T-helper 1 cell (primary cell): ENCODE measurements at regions not wholly inside any gene's neighbourhood (a gene's known extent, or its start where the extent isn't known, plus 50 kb on each side); places are given as distances from the start of the nearest gene placed in this dataset.

Experiments used
- DNase-seq, 5 donors: peaks; one replicate each; pipeline ENCODE4 v3.0.0-alpha.2; 2012 to 2020

DNA sequence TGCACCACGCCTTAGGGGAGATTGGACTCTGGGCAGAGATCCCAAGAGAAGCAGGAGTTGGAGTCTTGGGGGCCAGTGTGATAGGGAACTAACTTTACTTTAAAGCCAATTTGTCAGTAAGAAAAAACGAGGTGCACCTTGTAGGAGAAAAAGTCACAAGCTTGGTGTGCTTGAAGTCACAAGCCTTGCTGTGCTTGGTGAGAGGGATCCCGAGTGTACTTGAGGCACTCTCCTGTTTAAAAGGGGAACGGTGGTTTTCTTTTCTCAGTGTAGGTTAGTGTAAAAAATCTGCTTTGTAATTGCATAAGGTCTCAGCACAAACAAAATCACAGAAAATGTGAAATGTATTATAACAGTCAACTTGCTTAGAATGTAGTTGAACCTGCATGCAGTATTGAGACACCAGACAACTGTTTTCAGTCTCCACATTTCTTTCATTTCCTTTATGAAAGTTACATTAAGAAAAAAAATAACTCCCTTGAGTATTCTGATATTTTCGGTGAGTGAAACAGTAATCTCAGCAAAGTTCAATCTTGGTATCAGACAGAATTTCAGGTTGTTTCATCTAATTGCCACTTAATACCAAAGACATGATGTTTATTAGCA lies 111.1 kb upstream of the DUSP22 start:
- DNase-seq = no peak

- DNase-seq = no peak
Measured at GRCh38 chr6:183668-184067, 108.6 kb upstream of the DUSP22 start.

GRCh38 chr6:184161-184700 lies 108.1 kb upstream of the DUSP22 start:
- DNase-seq = no peak

DNA sequence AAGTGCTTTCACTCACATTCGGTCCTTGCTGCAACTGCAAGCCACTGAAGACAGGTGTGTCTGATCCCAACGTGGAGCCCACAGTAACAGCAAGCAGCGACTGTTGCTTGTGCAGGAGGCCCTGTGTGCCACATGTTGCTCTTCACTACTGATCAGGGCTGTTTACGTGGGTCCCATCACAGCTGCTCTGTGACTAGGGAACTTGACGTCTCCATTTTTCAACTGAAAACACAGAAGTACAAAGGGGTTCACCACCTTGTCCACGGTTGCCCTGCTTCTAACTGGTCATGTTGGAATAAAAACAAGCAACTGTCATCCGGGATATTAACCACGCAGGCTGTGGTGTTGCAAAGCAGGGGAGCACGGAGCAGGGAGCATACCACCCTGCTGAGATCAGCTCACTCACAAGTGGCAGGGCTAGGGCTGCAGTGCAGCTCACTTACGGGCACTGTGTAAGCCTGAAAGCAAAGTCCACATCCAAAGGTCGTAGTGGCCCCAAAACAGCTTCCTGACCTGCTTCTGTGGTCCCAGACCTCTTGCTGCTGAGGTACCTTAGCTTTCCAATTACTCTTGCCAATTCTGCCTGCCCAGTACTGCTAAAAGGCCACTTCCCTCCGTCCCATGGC lies 105.8 kb upstream of the DUSP22 start:
- DNase-seq = no peak

DNA sequence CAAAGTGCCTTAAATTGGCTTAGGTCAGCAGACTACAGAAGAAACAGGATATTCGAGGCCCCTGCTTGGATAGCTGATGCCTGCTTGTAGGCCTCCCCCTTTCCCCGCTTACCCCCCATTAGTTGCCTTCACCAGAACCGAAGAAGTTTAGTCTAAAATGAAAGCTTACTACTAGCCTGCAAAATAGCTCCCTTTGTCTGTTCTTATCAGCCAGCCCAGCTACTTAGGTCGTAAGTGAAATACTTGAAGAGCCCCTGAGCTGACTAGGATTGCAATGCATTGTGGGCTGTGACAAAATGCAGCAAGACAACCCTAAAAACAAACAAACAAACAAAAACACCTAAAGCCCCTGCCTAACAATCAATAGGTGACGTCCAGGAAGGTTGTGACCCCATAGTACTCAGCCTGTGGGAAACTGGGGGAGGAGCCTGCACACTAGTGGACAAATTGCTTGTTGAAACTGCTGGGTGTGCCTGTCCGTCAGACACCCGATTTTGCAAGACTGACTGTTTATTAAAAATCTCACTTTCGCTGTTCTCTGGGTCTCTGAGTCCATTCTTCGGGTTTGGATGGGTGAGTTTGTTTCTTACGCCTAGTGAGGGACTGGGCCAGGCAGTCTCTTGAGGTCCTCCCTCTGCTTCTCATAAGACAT lies 105.0 kb upstream of the DUSP22 start:
- DNase-seq = no peak

DNA sequence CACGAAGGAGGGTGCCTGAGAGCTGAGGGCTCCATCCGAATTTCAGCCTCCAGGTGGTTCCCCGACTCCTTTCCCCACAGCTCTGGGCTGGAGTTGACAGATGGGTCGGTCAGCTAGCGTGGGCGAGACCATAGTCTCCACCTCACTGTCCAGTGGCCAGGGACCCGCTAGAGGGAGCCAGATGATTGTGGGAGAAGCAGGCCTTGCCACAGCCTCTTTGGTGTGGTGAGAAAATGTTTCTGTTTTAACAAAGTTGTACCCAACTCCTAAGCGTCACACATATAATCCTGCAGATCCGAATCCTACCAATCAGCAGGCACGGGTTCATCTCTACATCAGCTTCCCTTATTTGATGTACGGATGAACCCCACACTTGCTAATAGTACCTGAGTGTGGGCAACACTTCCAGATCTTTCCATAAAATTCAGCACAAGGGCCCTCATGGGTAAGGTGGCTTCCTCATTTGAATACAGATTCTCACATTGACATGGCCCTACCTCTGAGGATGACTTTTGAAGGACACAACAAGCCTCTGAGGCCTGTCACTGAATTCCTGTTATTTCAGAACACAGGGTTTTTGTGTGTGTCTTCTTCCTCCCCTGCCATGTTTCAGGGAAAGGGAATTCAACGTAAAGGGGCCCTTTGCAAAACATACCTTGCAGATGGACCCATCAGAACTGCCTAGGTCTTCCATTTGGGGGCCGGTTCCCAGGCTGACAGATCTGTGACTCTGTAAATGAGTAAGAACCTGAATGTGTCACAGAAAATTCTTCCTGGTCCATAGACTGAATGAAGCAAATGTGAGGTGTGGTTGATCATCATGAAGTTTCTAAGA lies 103.2 kb upstream of the DUSP22 start:
- DNase-seq = peak; percentile 30 to 90 (median 63)

GRCh38 chr6:189676-190075 lies 102.6 kb upstream of the DUSP22 start:
- DNase-seq = no peak

GRCh38 chr6:190596-191395 lies 101.5 kb upstream of the DUSP22 start:
- peak in 1 of 5 donors; percentile 49 for DNase-seq

- DNase-seq = no peak
Measured at GRCh38 chr6:191487-192312, 100.6 kb upstream of the DUSP22 start.

DNA sequence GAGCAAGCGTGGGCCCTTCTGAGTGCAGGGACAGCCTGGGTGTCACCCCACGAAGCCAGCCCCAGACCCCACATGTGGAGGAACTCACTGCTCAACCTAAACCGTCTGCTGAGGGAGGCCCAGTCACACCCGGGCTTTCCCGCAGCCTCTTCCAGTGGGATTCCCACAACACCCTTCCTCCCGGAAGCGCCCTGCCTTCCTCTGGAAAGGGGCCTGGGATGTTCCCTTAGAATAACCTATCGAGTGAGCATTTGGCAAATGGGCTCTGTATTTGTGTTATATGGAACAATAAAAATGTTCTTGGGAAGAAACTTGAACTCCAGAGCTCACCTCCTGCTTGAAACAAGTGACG lies 100.0 kb upstream of the DUSP22 start:
- no peak for DNase-seq

- DNase-seq = no peak
Measured at GRCh38 chr6:193180-193579, 99.1 kb upstream of the DUSP22 start.

DNA sequence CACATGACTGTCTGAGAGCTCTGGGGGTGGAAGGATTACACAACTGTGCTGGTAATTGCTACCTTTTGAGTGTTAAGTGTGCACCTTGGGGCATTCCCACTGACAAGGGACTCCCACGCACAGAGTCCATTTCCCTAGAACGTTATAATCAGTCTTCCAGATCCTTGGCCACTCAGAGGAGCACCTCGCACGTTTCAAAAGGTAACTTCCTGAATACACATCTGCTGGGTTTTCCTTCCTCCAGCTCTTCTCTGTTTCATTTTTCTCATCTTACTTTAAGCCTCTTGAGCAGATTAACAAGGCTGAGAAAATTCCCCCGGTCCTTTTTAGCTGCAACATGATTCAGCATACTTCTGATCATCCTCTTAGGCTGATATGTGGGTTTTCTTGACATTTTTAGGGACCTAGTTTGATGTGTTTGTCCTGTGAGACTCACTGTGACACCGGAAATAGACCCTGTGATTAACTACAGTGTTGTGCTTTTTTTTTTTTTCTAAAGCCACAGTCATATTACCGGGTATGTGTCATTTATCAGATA lies 98.4 kb upstream of the DUSP22 start:
- DNase-seq = peak in 1 of 5 donors; percentile 72

DNA sequence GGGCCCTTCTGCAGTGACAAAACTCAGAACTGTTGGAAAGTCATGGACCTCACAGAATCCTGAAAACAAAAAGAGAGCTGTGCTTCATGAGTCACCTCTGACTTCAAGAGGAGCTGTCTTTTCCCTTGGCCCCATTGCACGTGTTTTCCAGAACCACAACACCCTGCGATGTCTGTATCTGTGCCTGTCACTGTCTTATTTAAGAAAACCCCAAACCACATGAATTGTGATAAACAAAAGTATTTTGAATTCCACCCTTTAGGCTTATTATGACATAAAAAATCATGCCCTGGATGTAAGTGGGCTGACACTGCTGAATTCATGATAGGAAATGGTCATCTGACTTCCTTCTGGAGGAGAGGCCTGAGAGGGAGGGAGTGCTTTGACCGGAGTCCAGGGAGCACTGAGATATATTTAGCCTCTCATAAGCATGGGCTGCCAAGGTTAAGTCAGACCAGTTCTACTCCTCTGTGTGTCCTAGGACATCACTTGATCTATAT lies 96.4 kb upstream of the DUSP22 start:
- DNase-seq = peak in 2 of 5 donors; percentile 30 to 42

GRCh38 chr6:196543-196942 lies 95.7 kb upstream of the DUSP22 start:
- DNase-seq = no peak

DNA sequence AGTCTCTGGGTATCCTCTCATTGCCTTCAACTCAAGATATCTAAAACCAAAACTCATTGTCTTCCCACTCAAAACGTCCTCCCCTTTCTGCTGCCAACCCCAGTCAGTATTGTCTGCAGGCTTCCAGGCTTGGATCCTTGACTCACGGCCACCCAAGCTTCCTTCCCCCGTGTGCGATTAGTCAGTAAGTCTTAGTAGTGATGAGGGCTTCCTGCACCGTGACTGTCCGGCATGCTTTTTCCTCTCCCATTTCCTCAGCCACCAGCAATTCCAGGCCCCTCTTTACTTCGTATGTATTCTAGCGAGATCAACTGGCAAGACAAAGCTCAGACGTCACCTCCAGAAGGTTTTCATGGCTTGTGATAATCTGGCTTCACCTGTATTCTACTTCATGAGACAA lies 88.6 kb upstream of the DUSP22 start:
- no peak for DNase-seq

GRCh38 chr6:206264-206663 lies 86.0 kb upstream of the DUSP22 start:
- DNase-seq = no peak

DNA sequence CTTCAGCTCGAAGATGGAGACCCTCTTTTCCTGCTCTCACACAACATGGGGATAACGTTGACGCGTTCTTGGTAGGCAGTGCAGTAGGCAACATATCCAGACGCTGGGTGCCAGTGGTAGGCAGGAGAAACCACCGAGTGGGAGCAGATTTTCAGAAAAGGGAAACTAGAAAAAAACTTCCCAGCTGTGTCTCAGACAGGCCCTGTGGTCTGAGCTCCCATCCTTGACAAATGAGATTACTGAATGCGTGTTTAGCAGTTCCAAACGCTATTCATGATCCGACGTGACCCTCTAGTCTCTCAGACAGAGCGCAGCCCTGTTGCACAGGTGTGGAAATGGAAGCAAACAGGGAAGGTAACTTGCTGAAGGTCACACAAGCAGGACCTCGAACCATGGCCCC lies 83.9 kb upstream of the DUSP22 start:
- no peak for DNase-seq

- DNase-seq = no peak
Measured at GRCh38 chr6:208938-209337, 83.3 kb upstream of the DUSP22 start.

DNA sequence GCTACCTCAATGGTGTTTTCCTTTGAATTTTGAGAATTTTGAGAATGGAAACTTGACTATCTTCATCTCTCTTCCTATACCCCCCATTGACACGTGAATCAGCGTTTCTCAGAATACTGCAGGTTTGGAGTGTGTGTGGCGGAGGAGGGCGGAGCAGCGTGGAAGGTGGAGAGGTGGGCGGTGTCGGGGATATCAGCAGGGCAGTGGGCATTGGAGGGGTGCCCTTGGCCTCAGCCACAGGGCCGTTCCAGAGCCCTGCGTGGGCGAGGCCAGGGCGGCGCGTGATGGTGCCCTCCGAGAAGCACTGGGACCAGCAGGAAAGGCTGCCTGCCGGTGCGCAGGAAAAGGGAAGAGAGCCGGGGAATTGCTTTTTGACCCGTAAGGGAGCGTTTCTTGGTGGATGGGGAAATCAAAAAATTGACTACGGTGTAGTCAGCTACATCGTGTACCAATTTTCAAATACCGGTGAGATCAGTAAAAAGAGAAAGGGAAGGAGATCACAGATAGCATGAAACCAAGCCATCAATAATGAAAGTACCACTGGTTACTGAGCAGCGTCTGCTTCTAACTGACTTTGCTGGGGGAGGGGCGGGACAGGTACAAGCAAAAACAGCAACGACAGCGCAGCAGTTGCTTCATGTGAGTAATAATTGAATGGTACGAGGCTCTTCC lies 82.7 kb upstream of the DUSP22 start:
- DNase-seq = peak in 3 of 5 donors; percentile 17 to 92 (median 33)

DNA sequence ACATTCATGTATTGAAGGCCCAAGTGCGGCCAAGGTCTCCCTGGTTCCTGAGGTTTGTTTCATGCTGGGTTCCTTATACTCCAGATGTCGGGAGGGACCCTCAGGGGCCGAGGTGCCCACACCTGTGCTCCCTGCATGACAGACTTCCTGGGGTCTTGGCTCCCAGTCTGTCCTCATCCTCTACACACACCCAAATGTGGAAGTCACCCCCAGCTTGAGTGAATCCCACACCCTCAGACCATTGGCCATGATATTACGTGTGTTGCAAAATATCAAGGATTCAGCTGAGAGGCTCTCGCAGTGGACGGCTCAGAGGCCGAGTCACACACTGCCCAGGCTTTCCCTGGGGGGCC lies 82.2 kb upstream of the DUSP22 start:
- no peak for DNase-seq
